Endothelial cell of umbilical vein (primary cell): ENCODE measurements at regions not wholly inside any gene's neighbourhood (a gene's known extent, or its start where the extent isn't known, plus 50 kb on each side); places are given as distances from the start of the nearest gene placed in this dataset.

ENCODE experiments used
- BruUV-seq: library from RNA; stranded (reverse); fragments of 400-500 nt; replicated peaks from 2 replicates; lab custom pipeline; 2021; lab: Mats Ljungman, UMichigan
- CTCF ChIA-PET: fragments of 300-600, 350-600 bp; sonication (Branson Sonifier 250); formaldehyde crosslinking; loops from one replicate; lab custom pipeline; 2021; ENCODE audit warnings: antibody characterized with exemption, inconsistent platforms; lab: Charles Lee
- POLR2A ChIA-PET: fragments of 300-600, 350-600 bp; sonication (Branson Sonifier 250); formaldehyde crosslinking; loops from one replicate; lab custom pipeline; 2021; ENCODE audit warnings: antibody characterized with exemption, inconsistent platforms; lab: Charles Lee
- DNase-seq: peaks from one replicate; pipeline ENCODE4 v3.0.0-alpha.2; 2011; ENCODE audit warnings: low read depth, low spot score
- FAIRE-seq: peaks from 2 replicates; lab custom pipeline; 2011; peaks lifted over from hg19 to GRCh38; lab: Jason Lieb, UNC
- H2AFZ ChIP-seq: 2 replicates; pipeline ENCODE4 v1.6.0; 2012; ENCODE audit warnings: low read depth, low read length, control low read depth, inconsistent platforms
- H3K27ac ChIP-seq: 2 replicates; pipeline ENCODE4 v1.5.1; 2011; ENCODE audit warnings: low read depth, mild to moderate bottlenecking, control low read depth, low read length, moderate library complexity; ENCODE audit not compliant: insufficient read depth
- H3K27me3 ChIP-seq, 2 experiments: 2 replicates each; pipeline versions ENCODE4 v1.6.0 to v1.6.1; 2011; ENCODE audit warnings: low read length in 2 of 2, mixed read lengths in 1 of 2; ENCODE audit not compliant: control insufficient read depth in 2 of 2, insufficient read depth in 2 of 2
- H3K36me3 ChIP-seq, 2 experiments: 2 replicates in 1 of 2; 3 replicates in 1 of 2; pipeline ENCODE4 v1.5.1; 2011; ENCODE audit warnings: low read length in 2 of 2, mild to moderate bottlenecking in 1 of 2, moderate library complexity in 1 of 2; ENCODE audit not compliant: control insufficient read depth in 2 of 2, insufficient read depth in 2 of 2; ENCODE audit errors: extremely low read depth in 1 of 2
- H3K4me1 ChIP-seq: 3 replicates; pipeline ENCODE4 v1.5.1; 2011; ENCODE audit warnings: mild to moderate bottlenecking, low read length; ENCODE audit not compliant: control insufficient read depth, insufficient read depth; ENCODE audit errors: extremely low read depth
- H3K4me2 ChIP-seq: 2 replicates; pipeline ENCODE4 v1.6.1; 2011; ENCODE audit warnings: low read length, control low read depth, mixed read lengths; ENCODE audit not compliant: insufficient read depth
- H3K4me3 ChIP-seq, 3 experiments: fragments of 200-600 bp in 1 of 3; sonication (generic), shearing (Covaris generic) in 1 of 3; replicated peaks in 1 of 3; 2 replicates each; pipeline ENCODE4 v1.5.1; 2011 to 2016; ENCODE audit warnings: control low read depth in 3 of 3, low read length in 3 of 3, mild to moderate bottlenecking in 2 of 3, inconsistent platforms in 1 of 3, low read depth in 1 of 3, moderate library complexity in 1 of 3; ENCODE audit not compliant: insufficient read depth in 1 of 3
- H3K79me2 ChIP-seq: 2 replicates; pipeline ENCODE4 v1.6.0; 2012; ENCODE audit warnings: low read length, inconsistent platforms; ENCODE audit not compliant: control insufficient read depth, insufficient read depth
- H3K9ac ChIP-seq: replicated peaks from 2 replicates; pipeline ENCODE3; 2011; ENCODE audit warnings: low read length, control low read depth; ENCODE audit not compliant: insufficient read depth; ENCODE audit errors: extremely low read depth
- H3K9me1 ChIP-seq: replicated peaks from 3 replicates; pipeline ENCODE4 v1.6.0; 2011; ENCODE audit warnings: mild to moderate bottlenecking, low read length; ENCODE audit not compliant: control insufficient read depth, insufficient read depth; ENCODE audit errors: extremely low read depth
- H3K9me3 ChIP-seq: replicated peaks from 2 replicates; pipeline ENCODE4 v1.5.1; 2012; ENCODE audit warnings: low read length, inconsistent platforms; ENCODE audit not compliant: control insufficient read depth, insufficient read depth
- H4K20me1 ChIP-seq: replicated peaks from 2 replicates; pipeline ENCODE3; 2011; ENCODE audit warnings: mild to moderate bottlenecking, low read length; ENCODE audit not compliant: control insufficient read depth, insufficient read depth; ENCODE audit errors: extremely low read depth
- EZH2 ChIP-seq: IDR thresholded peaks from 2 replicates; pipeline ENCODE4 v1.6.1; 2012; ENCODE audit warnings: borderline replicate concordance, low read depth, mild to moderate bottlenecking, moderate library complexity, low read length, inconsistent platforms; ENCODE audit not compliant: severe bottlenecking
- FOS ChIP-seq: IDR thresholded peaks from 2 replicates; pipeline ENCODE4 v1.6.1; 2011; ENCODE audit warnings: mild to moderate bottlenecking, low read length, moderate library complexity, borderline replicate concordance; ENCODE audit not compliant: insufficient read depth
- JUN ChIP-seq: IDR thresholded peaks from 2 replicates; pipeline ENCODE4 v1.6.1; 2011; ENCODE audit warnings: borderline replicate concordance, low read depth; ENCODE audit not compliant: insufficient read length, insufficient read depth
- MYC ChIP-seq: IDR thresholded peaks from one replicate; pipeline ENCODE4 v1.6.1; 2011; ENCODE audit warnings: mild to moderate bottlenecking, low read depth, low read length
- POLR2A ChIP-seq: IDR thresholded peaks from 2 replicates; pipeline ENCODE4 v1.6.1; 2012; ENCODE audit warnings: low read depth, mild to moderate bottlenecking, control low read depth, low read length
- POLR2AphosphoS5 ChIP-seq: IDR thresholded peaks from 2 replicates; pipeline ENCODE4 v1.6.1; 2012; ENCODE audit warnings: low read depth, mild to moderate bottlenecking, control low read depth, low read length, moderate library complexity; ENCODE audit not compliant: insufficient read depth
- dilution Hi-C: fragments of 300-500 bp; cut with MboI; formaldehyde crosslinking; loops from one replicate; pipeline ENCODE4 v1.15.0; 2019; ENCODE audit warnings: low sequenced_read_pairs; ENCODE audit not compliant: extremely low pct_ligation_motif_present
- intact Hi-C: fragments of 100-400 bp; cut with micrococcal nuclease; formaldehyde crosslinking; loops from one replicate; pipeline ENCODE4 v1.10.0; 2022
- TF ChIP-seq, protein P1 (sequence below): IDR thresholded peaks from 2 replicates; pipeline ENCODE4 v1.6.1; 2011; ENCODE audit not compliant: insufficient read depth, insufficient read length
- TF ChIP-seq, protein P2 (sequence below), 2 donors: IDR thresholded peaks; 1 replicate in 1 of 2; 2 replicates in 1 of 2; pipeline ENCODE4 v1.5.1; 2011; ENCODE audit warnings: low read length in 2 of 2, mild to moderate bottlenecking in 2 of 2, moderate library complexity in 2 of 2, control low read depth in 1 of 2, inconsistent platforms in 1 of 2, low read depth in 1 of 2; ENCODE audit not compliant: insufficient read depth in 1 of 2; ENCODE audit errors: extremely low read depth in 1 of 2

DNA sequence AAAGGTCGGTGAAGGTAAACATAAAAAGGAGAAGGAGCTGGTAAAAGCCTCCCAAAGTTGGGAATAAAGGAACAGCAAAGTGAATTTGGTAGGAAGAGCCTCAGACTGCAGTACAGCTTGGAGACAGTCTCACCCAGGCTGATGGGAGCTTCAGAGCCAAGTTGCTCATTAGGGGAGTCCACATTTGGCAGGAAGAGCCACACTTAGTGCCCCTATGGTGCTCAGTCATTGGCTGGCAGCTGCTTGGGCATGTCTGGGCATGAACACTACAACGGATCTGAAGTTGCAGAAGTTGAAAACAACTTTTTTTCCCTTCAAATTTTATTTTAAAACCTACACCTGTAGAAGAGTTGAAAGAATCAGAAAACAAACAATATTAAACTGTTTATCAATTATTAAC lies 2497.3 kb downstream of the ARAP2 start:
- no peak overlapping the region for H3K4me3 ChIP-seq
- no peak overlapping the region for H3K27ac ChIP-seq
- no peak overlapping the region for H3K9ac ChIP-seq
- BruUV-seq, result no TSS peak
- FAIRE-seq (no peak), DNase-seq (no peak)
- ChIA-PET CTCF (no interaction called here), POLR2A (no interaction called here)
- no peaks in the 10 kb centered on the region for H4K20me1 ChIP-seq
- no peak for TF ChIP-seq MYC
- TF ChIP-seq, protein P1, sequence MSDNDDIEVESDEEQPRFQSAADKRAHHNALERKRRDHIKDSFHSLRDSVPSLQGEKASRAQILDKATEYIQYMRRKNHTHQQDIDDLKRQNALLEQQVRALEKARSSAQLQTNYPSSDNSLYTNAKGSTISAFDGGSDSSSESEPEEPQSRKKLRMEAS, result no peak
- no peak for TF ChIP-seq POLR2A
- TF ChIP-seq, protein P2, sequence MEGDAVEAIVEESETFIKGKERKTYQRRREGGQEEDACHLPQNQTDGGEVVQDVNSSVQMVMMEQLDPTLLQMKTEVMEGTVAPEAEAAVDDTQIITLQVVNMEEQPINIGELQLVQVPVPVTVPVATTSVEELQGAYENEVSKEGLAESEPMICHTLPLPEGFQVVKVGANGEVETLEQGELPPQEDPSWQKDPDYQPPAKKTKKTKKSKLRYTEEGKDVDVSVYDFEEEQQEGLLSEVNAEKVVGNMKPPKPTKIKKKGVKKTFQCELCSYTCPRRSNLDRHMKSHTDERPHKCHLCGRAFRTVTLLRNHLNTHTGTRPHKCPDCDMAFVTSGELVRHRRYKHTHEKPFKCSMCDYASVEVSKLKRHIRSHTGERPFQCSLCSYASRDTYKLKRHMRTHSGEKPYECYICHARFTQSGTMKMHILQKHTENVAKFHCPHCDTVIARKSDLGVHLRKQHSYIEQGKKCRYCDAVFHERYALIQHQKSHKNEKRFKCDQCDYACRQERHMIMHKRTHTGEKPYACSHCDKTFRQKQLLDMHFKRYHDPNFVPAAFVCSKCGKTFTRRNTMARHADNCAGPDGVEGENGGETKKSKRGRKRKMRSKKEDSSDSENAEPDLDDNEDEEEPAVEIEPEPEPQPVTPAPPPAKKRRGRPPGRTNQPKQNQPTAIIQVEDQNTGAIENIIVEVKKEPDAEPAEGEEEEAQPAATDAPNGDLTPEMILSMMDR (IDR thresholded peaks at IDR 0.05; ENCODE audit: extremely low read depth in 1 of 2, insufficient read depth in 1 of 2, low read depth in 1 of 2, low read length in 2 of 2), result no peak
- TF ChIP-seq FOS, result no peak
- no peak for TF ChIP-seq EZH2
- TF ChIP-seq POLR2AphosphoS5, result no peak
- no peak for TF ChIP-seq JUN
- intact Hi-C loops (no loop called here), dilution Hi-C loops (no loop called here)
- H2AFZ ChIP-seq, result peak overlapping the region; percentile 41
- H3K27me3 ChIP-seq, result no peaks in the 10 kb centered on the region
- no peaks in the 10 kb centered on the region for H3K9me3 ChIP-seq
- H3K79me2 ChIP-seq, result no peaks in the 10 kb centered on the region
- no peak overlapping the region for H3K4me2 ChIP-seq
- H3K36me3 ChIP-seq, result no peaks in the 10 kb centered on the region
- H3K9me1 ChIP-seq, result no peaks in the 10 kb centered on the region
- no peaks in the 10 kb centered on the region for H3K4me1 ChIP-seq
